ENCODE measurements at regions not wholly inside any gene's neighbourhood (a gene's known extent, or its start where the extent isn't known, plus 50 kb on each side); places are given as distances from the start of the nearest gene placed in this dataset.

DNA sequence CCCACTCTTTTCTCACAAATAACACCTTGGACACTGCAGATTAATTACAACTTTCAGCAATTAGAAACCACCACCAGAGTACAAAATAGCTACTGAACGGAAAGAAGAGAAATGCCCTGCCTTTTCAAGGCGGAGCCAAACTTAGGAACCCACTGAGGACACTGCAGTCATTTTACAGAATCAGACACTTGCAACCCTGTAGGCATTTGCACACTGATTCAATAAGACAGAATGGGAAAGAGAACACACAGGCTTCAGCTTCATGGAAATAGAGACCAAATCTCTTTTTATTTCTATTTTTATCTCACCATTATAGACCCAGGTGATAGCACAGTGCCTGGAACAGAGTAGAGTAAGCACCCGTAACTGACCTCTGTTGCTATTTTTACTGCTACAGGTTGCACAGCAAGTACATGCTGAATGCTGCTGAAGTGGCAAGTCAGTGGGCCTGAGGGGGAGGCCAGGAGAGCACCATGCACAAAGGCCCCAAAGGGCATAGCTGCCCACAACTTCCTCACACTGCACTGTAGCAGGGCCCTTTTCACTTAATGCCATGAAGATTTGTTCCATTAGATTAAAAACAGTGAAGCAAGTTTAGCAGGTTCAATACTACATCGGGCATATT lies 50.7 kb upstream of the EDARADD start:
- TF ChIP-seq CTCF (IDR thresholded peaks at IDR 0.05) (no peak), ZFX (IDR thresholded peaks at IDR 0.05; ENCODE audit: borderline replicate concordance) (no peak)
